ENCODE measurements at regions not wholly inside any gene's neighbourhood (a gene's known extent, or its start where the extent isn't known, plus 50 kb on each side); places are given as distances from the start of the nearest gene placed in this dataset.

GRCh38 chr6:82612475-82613039 is 248.9 kb downstream of the TPBG start:
- H3K9me3 ChIP-seq = no peaks in the 10 kb centered on the region
- intact Hi-C loops (cut with DNase I) = no loop called here
- no peaks in the 10 kb centered on the region for H3K36me3 ChIP-seq
- no peak overlapping the region for H3K27ac ChIP-seq
- DNase-seq (no peak), ATAC-seq (no peak)
- no peaks in the 10 kb centered on the region for H3K4me1 ChIP-seq
- no peaks in the 10 kb centered on the region for H3K27me3 ChIP-seq
- no peak for TF ChIP-seq CTCF (IDR thresholded peaks at IDR 0.05)
- no peak overlapping the region for H3K4me3 ChIP-seq

- H3K27ac ChIP-seq = no peak overlapping the region
- intact Hi-C loops (cut with DNase I) = no loop called here
- DNase-seq (no peak), ATAC-seq (no peak)
- no peaks in the 10 kb centered on the region for H3K27me3 ChIP-seq
- TF ChIP-seq CTCF (IDR thresholded peaks at IDR 0.05) = no peak
- no peak overlapping the region for H3K4me3 ChIP-seq
- no peaks in the 10 kb centered on the region for H3K36me3 ChIP-seq
- H3K4me1 ChIP-seq = no peaks in the 10 kb centered on the region
- no peaks in the 10 kb centered on the region for H3K9me3 ChIP-seq
Measured at GRCh38 chr6:82614518-82614917, 250.9 kb downstream of the TPBG start.

- ATAC-seq (no peak), DNase-seq (no peak)
- H3K27ac ChIP-seq = no peak overlapping the region
- no peaks in the 10 kb centered on the region for H3K4me1 ChIP-seq
- H3K27me3 ChIP-seq = no peaks in the 10 kb centered on the region
- no peaks in the 10 kb centered on the region for H3K36me3 ChIP-seq
- H3K9me3 ChIP-seq = no peaks in the 10 kb centered on the region
- TF ChIP-seq CTCF (IDR thresholded peaks at IDR 0.05) = no peak
- H3K4me3 ChIP-seq = no peak overlapping the region
- intact Hi-C loops (cut with DNase I) = no loop called here
Measured at GRCh38 chr6:82616386-82617028, 252.9 kb downstream of the TPBG start.

GRCh38 chr6:82617648-82618047 is 254.0 kb downstream of the TPBG start:
- ATAC-seq (no peak), DNase-seq (no peak)
- no peak overlapping the region for H3K4me3 ChIP-seq
- no peaks in the 10 kb centered on the region for H3K36me3 ChIP-seq
- H3K27me3 ChIP-seq = no peaks in the 10 kb centered on the region
- intact Hi-C loops (cut with DNase I) = no loop called here
- no peaks in the 10 kb centered on the region for H3K4me1 ChIP-seq
- H3K27ac ChIP-seq = no peak overlapping the region
- no peak for TF ChIP-seq CTCF (IDR thresholded peaks at IDR 0.05)
- no peaks in the 10 kb centered on the region for H3K9me3 ChIP-seq

GRCh38 chr6:82619573-82619972 is 256.0 kb downstream of the TPBG start:
- no peak overlapping the region for H3K4me3 ChIP-seq
- H3K9me3 ChIP-seq = no peaks in the 10 kb centered on the region
- ATAC-seq = no peak
- no peaks in the 10 kb centered on the region for H3K36me3 ChIP-seq
- intact Hi-C loops (cut with DNase I) = no loop called here
- DNase-seq = no peak
- no peak for TF ChIP-seq CTCF (IDR thresholded peaks at IDR 0.05)
- no peaks in the 10 kb centered on the region for H3K27me3 ChIP-seq
- H3K27ac ChIP-seq = no peak overlapping the region
- no peaks in the 10 kb centered on the region for H3K4me1 ChIP-seq

- intact Hi-C loops (cut with DNase I) = no loop called here
- H3K27ac ChIP-seq = no peak overlapping the region
- DNase-seq (no peak), ATAC-seq (no peak)
- H3K36me3 ChIP-seq = no peaks in the 10 kb centered on the region
- H3K4me3 ChIP-seq = no peak overlapping the region
- no peaks in the 10 kb centered on the region for H3K9me3 ChIP-seq
- no peaks in the 10 kb centered on the region for H3K27me3 ChIP-seq
- H3K4me1 ChIP-seq = no peaks in the 10 kb centered on the region
- TF ChIP-seq CTCF (IDR thresholded peaks at IDR 0.05) = no peak
Measured at GRCh38 chr6:82622461-82622860, 258.8 kb downstream of the TPBG start.
